Astrocyte (in vitro differentiated cells and primary cell): ENCODE measurements at regions not wholly inside any gene's neighbourhood (a gene's known extent, or its start where the extent isn't known, plus 50 kb on each side); places are given as distances from the start of the nearest gene placed in this dataset.

Source experiments
- DNase-seq: peaks from one replicate; pipeline ENCODE4 v3.0.0-alpha.2; 2010; ENCODE audit warnings: low read depth
- FAIRE-seq: peaks from 2 replicates; lab custom pipeline; 2011; peaks lifted over from hg19 to GRCh38; lab: Jason Lieb, UNC
- H2AFZ ChIP-seq: 2 replicates; pipeline ENCODE4 v1.6.0; 2012; ENCODE audit warnings: low read depth, low read length, inconsistent platforms
- H3K27ac ChIP-seq: 2 replicates; pipeline ENCODE4 v1.5.1; 2011; ENCODE audit warnings: low read depth, low read length, inconsistent platforms
- H3K27me3 ChIP-seq: 2 replicates; pipeline ENCODE4 v1.6.0; 2011; ENCODE audit warnings: low read length, inconsistent platforms; ENCODE audit not compliant: insufficient read depth
- H3K36me3 ChIP-seq: 2 replicates; pipeline ENCODE4 v1.5.1; 2011; ENCODE audit warnings: low read length, inconsistent platforms; ENCODE audit not compliant: insufficient read depth
- H3K4me1 ChIP-seq: 2 replicates; pipeline ENCODE4 v1.5.1; 2011; ENCODE audit warnings: low read length, inconsistent platforms; ENCODE audit not compliant: insufficient read depth
- H3K4me2 ChIP-seq: 2 replicates; pipeline ENCODE4 v1.6.0; 2012; ENCODE audit warnings: low read length, inconsistent platforms
- H3K4me3 ChIP-seq: 2 replicates; pipeline ENCODE4 v1.5.1; 2011; ENCODE audit warnings: low read depth, mild to moderate bottlenecking, low read length, inconsistent platforms; ENCODE audit not compliant: insufficient read depth
- H3K79me2 ChIP-seq: 2 replicates; pipeline ENCODE4 v1.6.0; 2012; ENCODE audit warnings: mild to moderate bottlenecking, low read length, inconsistent platforms; ENCODE audit not compliant: insufficient read depth
- H3K9ac ChIP-seq: 2 replicates; pipeline ENCODE4 v1.6.0; 2012; ENCODE audit warnings: mild to moderate bottlenecking, low read length, inconsistent platforms
- H3K9me3 ChIP-seq: 2 replicates; pipeline ENCODE4 v1.5.1; 2012; ENCODE audit warnings: low read depth, mild to moderate bottlenecking, low read length, inconsistent platforms; ENCODE audit not compliant: insufficient read depth
- H4K20me1 ChIP-seq: 2 replicates; pipeline ENCODE4 v1.6.0; 2012; ENCODE audit warnings: low read length, inconsistent platforms; ENCODE audit not compliant: insufficient read depth
- H3K27ac Mint-ChIP-seq: one replicate; pipeline ENCODE4 v1.8.0; 2021; ENCODE audit warnings: mild to moderate bottlenecking, mixed read lengths; ENCODE audit not compliant: unreplicated experiment
- H3K27me3 Mint-ChIP-seq: one replicate; pipeline ENCODE4 v1.8.0; 2021; ENCODE audit warnings: low read depth, mixed read lengths; ENCODE audit not compliant: unreplicated experiment
- H3K36me3 Mint-ChIP-seq: one replicate; pipeline ENCODE4 v1.8.0; 2021; ENCODE audit warnings: low read depth, mixed read lengths; ENCODE audit not compliant: unreplicated experiment
- H3K4me1 Mint-ChIP-seq: one replicate; pipeline ENCODE4 v1.8.0; 2021; ENCODE audit warnings: low read depth, mixed read lengths; ENCODE audit not compliant: unreplicated experiment
- H3K4me3 Mint-ChIP-seq: one replicate; pipeline ENCODE4 v1.8.0; 2021; ENCODE audit warnings: mild to moderate bottlenecking, moderate library complexity, mixed read lengths; ENCODE audit not compliant: unreplicated experiment
- H3K9me3 Mint-ChIP-seq: one replicate; pipeline ENCODE4 v1.8.0; 2021; ENCODE audit warnings: mild to moderate bottlenecking, mixed read lengths; ENCODE audit not compliant: unreplicated experiment
- EZH2 ChIP-seq: IDR thresholded peaks from 2 replicates; pipeline ENCODE4 v1.6.1; 2012; ENCODE audit warnings: mild to moderate bottlenecking, low read length, inconsistent platforms; ENCODE audit not compliant: insufficient read depth
- TF ChIP-seq, protein P1 (sequence below): IDR thresholded peaks from 2 replicates; pipeline ENCODE4 v1.5.1; 2011; ENCODE audit warnings: low read depth, mild to moderate bottlenecking, inconsistent platforms, low read length, moderate library complexity; ENCODE audit not compliant: insufficient read depth

DNA sequence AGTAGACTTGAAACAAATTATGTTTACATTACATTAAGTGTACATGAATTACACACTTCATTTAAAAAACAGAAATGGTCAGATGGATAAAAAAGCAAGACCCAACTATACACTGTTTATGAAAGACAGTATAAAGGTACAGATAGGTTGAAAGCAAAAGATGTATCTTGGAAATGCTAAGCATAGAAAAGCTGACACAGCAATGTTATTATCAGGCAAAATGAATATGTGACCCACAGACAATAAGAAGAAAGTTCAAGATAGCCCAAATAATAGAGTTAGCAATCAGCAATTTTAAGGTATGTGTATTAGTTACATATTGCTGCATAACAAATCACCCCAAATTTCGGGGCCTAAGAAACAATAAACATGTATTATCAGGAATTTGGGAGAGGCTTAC lies 153.5 kb downstream of the DHRS2 start:
- no peak overlapping the region for H2AFZ ChIP-seq
- no peaks in the 10 kb centered on the region for H3K9me3 ChIP-seq

DNA sequence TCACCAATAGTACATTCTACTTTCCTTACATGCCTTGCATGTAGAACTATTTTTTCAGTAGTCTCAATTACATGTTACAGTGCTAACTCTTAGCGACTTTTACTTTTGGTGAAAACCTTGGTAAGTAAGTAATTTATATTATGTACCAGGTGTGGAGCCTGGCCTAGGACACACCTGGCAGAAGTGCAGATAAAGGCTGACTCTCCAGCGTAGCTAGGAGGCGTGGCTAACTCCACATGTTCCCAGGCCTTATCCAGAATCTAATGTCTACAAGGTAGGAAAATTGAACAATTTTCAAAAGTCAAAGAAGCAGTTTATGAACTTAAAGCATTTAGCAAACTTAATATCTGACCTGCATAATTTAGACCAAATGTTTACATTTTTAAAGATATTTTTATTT lies 157.4 kb downstream of the DHRS2 start:
- Mint-ChIP-seq H3K36me3 (no peaks in the 10 kb centered on the region), H3K27me3 (no peaks in the 10 kb centered on the region), H3K27ac (no peak overlapping the region), H3K9me3 (peaks cover 2% of the 10 kb centered on the region), H3K4me3 (no peak overlapping the region), H3K4me1 (no peaks in the 10 kb centered on the region)
- Histone ChIP-seq H3K79me2 (no peaks in the 10 kb centered on the region), H2AFZ (no peak overlapping the region), H3K9me3 (no peaks in the 10 kb centered on the region), H3K27me3 (no peaks in the 10 kb centered on the region), H3K4me1 (no peaks in the 10 kb centered on the region), H3K4me2 (no peak overlapping the region), H3K36me3 (no peaks in the 10 kb centered on the region), H3K9ac (no peak overlapping the region), H3K4me3 (no peak overlapping the region), H3K27ac (no peak overlapping the region), H4K20me1 (no peaks in the 10 kb centered on the region)
- DNase-seq (no peak), FAIRE-seq (no peak)
- TF ChIP-seq, protein P1, sequence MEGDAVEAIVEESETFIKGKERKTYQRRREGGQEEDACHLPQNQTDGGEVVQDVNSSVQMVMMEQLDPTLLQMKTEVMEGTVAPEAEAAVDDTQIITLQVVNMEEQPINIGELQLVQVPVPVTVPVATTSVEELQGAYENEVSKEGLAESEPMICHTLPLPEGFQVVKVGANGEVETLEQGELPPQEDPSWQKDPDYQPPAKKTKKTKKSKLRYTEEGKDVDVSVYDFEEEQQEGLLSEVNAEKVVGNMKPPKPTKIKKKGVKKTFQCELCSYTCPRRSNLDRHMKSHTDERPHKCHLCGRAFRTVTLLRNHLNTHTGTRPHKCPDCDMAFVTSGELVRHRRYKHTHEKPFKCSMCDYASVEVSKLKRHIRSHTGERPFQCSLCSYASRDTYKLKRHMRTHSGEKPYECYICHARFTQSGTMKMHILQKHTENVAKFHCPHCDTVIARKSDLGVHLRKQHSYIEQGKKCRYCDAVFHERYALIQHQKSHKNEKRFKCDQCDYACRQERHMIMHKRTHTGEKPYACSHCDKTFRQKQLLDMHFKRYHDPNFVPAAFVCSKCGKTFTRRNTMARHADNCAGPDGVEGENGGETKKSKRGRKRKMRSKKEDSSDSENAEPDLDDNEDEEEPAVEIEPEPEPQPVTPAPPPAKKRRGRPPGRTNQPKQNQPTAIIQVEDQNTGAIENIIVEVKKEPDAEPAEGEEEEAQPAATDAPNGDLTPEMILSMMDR = no peak
- TF ChIP-seq EZH2 = no peak

More for the DNA sequence above, 153.5 kb downstream of the DHRS2 start:
- FAIRE-seq (no peak), DNase-seq (no peak)
- Histone ChIP-seq H3K36me3 (no peaks in the 10 kb centered on the region), H3K4me2 (no peak overlapping the region), H3K79me2 (no peaks in the 10 kb centered on the region), H3K4me1 (no peaks in the 10 kb centered on the region), H3K4me3 (no peak overlapping the region), H3K27ac (no peak overlapping the region), H4K20me1 (no peaks in the 10 kb centered on the region), H3K27me3 (no peaks in the 10 kb centered on the region), H3K9ac (no peak overlapping the region)
- H3K4me1 Mint-ChIP-seq = no peaks in the 10 kb centered on the region
- no peak overlapping the region for H3K27ac Mint-ChIP-seq
- TF ChIP-seq EZH2 = no peak
- TF ChIP-seq, protein P1 = no peak
- no peaks in the 10 kb centered on the region for H3K36me3 Mint-ChIP-seq
- H3K9me3 Mint-ChIP-seq = peaks cover 4% of the 10 kb centered on the region
- no peak overlapping the region for H3K4me3 Mint-ChIP-seq
- H3K27me3 Mint-ChIP-seq = no peaks in the 10 kb centered on the region

- Mint-ChIP-seq H3K27me3 (no peaks in the 10 kb centered on the region), H3K4me3 (no peak overlapping the region), H3K9me3 (no peaks in the 10 kb centered on the region), H3K36me3 (no peaks in the 10 kb centered on the region), H3K4me1 (peaks cover 14% of the 10 kb centered on the region), H3K27ac (no peak overlapping the region)
- no peaks in the 10 kb centered on the region for H3K36me3 ChIP-seq
- no peak overlapping the region for H3K9ac ChIP-seq
- H3K79me2 ChIP-seq = no peaks in the 10 kb centered on the region
- H4K20me1 ChIP-seq = no peaks in the 10 kb centered on the region
- no peak overlapping the region for H3K27ac ChIP-seq
- H2AFZ ChIP-seq = no peak overlapping the region
- H3K4me3 ChIP-seq = no peak overlapping the region
- H3K9me3 ChIP-seq = no peaks in the 10 kb centered on the region
- FAIRE-seq (no peak), DNase-seq (no peak)
- TF ChIP-seq, protein P1 = no peak
- TF ChIP-seq EZH2 = no peak
- H3K4me2 ChIP-seq = no peak overlapping the region
- H3K4me1 ChIP-seq = no peaks in the 10 kb centered on the region
- peaks cover 2% of the 10 kb centered on the region for H3K27me3 ChIP-seq
Measured at GRCh38 chr14:23800811-23801210, 152.8 kb upstream of the DHRS4 start.
